OCI-LY3 (cell line): ENCODE measurements at regions not wholly inside any gene's neighbourhood (a gene's known extent, or its start where the extent isn't known, plus 50 kb on each side); places are given as distances from the start of the nearest gene placed in this dataset.

Experiments used
- H2AFZ ChIP-seq: fragments of 200-600, 300-600 bp; shearing (Covaris generic); 2 replicates; pipeline ENCODE4 v1.6.0; 2014; ENCODE audit warnings: antibody characterized with exemption, low read depth, low read length
- H3K27ac ChIP-seq: fragments of 200-600, 300-600 bp; sonication (generic); 2 replicates; pipeline ENCODE4 v1.5.1; 2014; ENCODE audit warnings: mild to moderate bottlenecking, low read length, moderate library complexity, mixed read lengths
- H3K27me3 ChIP-seq: fragments of 200-600, 300-600 bp; sonication (generic); 2 replicates; pipeline ENCODE4 v1.6.1; 2014; ENCODE audit warnings: low read depth, low read length, mixed read lengths
- H3K36me3 ChIP-seq: fragments of 200-600, 300-600 bp; sonication (generic); replicated peaks from 2 replicates; pipeline ENCODE3; 2014; ENCODE audit warnings: low read depth, low read length, mixed read lengths
- H3K4me1 ChIP-seq: fragments of 300-600, 200-600 bp; sonication (generic); 2 replicates; pipeline ENCODE4 v1.6.1; 2014; ENCODE audit warnings: low read length, mixed read lengths
- H3K4me2 ChIP-seq: fragments of 200-600, 300-600 bp; sonication (generic); 2 replicates; pipeline ENCODE4 v1.6.1; 2014; ENCODE audit warnings: low read length, mixed read lengths
- H3K4me3 ChIP-seq: fragments of 300-600, 200-600 bp; sonication (generic); 2 replicates; pipeline ENCODE4 v1.5.1; 2014; ENCODE audit warnings: antibody characterized with exemption, mild to moderate bottlenecking, low read length, moderate library complexity
- H3K79me2 ChIP-seq: fragments of 300-600, 200-600 bp; shearing (Covaris generic); 2 replicates; pipeline ENCODE4 v1.6.1; 2014; ENCODE audit warnings: mild to moderate bottlenecking, low read length, mixed read lengths
- H3K9ac ChIP-seq: fragments of 300-600, 200-600 bp; shearing (Covaris generic); 2 replicates; pipeline ENCODE4 v1.6.0; 2014; ENCODE audit warnings: mild to moderate bottlenecking, low read length, moderate library complexity
- H3K9me3 ChIP-seq: fragments of 200-600, 300-600 bp; shearing (Covaris generic); 2 replicates; pipeline ENCODE4 v1.6.1; 2014; ENCODE audit warnings: low read length, mixed read lengths; ENCODE audit not compliant: insufficient read depth
- H4K20me1 ChIP-seq: fragments of 200-600, 300-600 bp; sonication (generic); 2 replicates; pipeline ENCODE4 v1.6.1; 2016; ENCODE audit warnings: low read length, mixed read lengths; ENCODE audit not compliant: insufficient read depth
- EZH2phosphoT487 ChIP-seq: fragments of 200-600 bp; shearing (Covaris generic); IDR thresholded peaks from 2 replicates; pipeline ENCODE4 v1.6.1; 2018; ENCODE audit warnings: antibody characterized with exemption, mixed run types, low read depth
- TF ChIP-seq, protein P1 (sequence below): fragments of 200-600, 300-600 bp; sonication (generic); IDR thresholded peaks from 2 replicates; pipeline ENCODE4 v1.5.1; 2014; ENCODE audit warnings: antibody characterized with exemption, low read length, low read depth

- Histone ChIP-seq H3K9ac (no peak overlapping the region), H3K79me2 (no peaks in the 10 kb centered on the region), H3K27ac (no peak overlapping the region), H3K4me2 (no peak overlapping the region), H4K20me1 (no peaks in the 10 kb centered on the region), H3K4me3 (no peak overlapping the region), H3K4me1 (no peaks in the 10 kb centered on the region), H3K27me3 (no peaks in the 10 kb centered on the region; the same call in 1 of the 2 replicates), H3K9me3 (no peaks in the 10 kb centered on the region), H2AFZ (no peak overlapping the region), H3K36me3 (no peaks in the 10 kb centered on the region)
- TF ChIP-seq, protein P1, sequence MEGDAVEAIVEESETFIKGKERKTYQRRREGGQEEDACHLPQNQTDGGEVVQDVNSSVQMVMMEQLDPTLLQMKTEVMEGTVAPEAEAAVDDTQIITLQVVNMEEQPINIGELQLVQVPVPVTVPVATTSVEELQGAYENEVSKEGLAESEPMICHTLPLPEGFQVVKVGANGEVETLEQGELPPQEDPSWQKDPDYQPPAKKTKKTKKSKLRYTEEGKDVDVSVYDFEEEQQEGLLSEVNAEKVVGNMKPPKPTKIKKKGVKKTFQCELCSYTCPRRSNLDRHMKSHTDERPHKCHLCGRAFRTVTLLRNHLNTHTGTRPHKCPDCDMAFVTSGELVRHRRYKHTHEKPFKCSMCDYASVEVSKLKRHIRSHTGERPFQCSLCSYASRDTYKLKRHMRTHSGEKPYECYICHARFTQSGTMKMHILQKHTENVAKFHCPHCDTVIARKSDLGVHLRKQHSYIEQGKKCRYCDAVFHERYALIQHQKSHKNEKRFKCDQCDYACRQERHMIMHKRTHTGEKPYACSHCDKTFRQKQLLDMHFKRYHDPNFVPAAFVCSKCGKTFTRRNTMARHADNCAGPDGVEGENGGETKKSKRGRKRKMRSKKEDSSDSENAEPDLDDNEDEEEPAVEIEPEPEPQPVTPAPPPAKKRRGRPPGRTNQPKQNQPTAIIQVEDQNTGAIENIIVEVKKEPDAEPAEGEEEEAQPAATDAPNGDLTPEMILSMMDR = no peak
- TF ChIP-seq EZH2phosphoT487 = no peak
Measured at GRCh38 chr1:30171537-30172298, 551.7 kb downstream of the MATN1 start.

GRCh38 chr1:30169269-30169668 is 554.1 kb downstream of the MATN1 start:
- H3K4me2 ChIP-seq = no peak overlapping the region

DNA sequence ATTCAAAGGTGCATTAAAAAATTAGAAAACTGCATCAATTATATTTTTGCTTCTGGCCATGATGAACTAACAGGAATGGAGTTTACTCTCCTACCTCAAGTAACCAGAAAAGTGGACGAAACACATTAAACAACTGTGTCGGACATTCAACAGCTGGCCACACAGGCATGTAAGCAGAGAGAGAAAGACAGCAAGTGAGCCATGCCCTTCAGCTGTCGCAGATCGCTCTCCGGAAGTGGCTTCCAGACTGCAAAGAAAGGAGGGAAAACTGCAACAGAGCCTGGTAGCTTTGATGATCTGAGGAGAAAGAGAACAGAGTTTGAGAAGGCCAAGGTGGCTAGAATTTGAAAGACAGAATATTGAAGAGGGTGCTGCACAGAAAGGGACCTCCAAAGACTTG is 557.2 kb downstream of the MATN1 start:
- H3K36me3 ChIP-seq = no peaks in the 10 kb centered on the region
- H3K27ac ChIP-seq = no peak overlapping the region
- no peak overlapping the region for H3K4me2 ChIP-seq
- H3K79me2 ChIP-seq = no peaks in the 10 kb centered on the region
- H3K9ac ChIP-seq = no peak overlapping the region
- H4K20me1 ChIP-seq = no peaks in the 10 kb centered on the region
- TF ChIP-seq EZH2phosphoT487 = no peak
- TF ChIP-seq, protein P1 = no peak
- no peaks in the 10 kb centered on the region for H3K4me1 ChIP-seq
- H2AFZ ChIP-seq = no peak overlapping the region
- no peak overlapping the region for H3K4me3 ChIP-seq
- no peaks in the 10 kb centered on the region for H3K27me3 ChIP-seq
- H3K9me3 ChIP-seq = no peaks in the 10 kb centered on the region

More at GRCh38 chr1:30169269-30169668, 554.1 kb downstream of the MATN1 start:
- Histone ChIP-seq H3K27me3 (no peaks in the 10 kb centered on the region), H3K4me3 (no peak overlapping the region), H3K9ac (no peak overlapping the region), H3K79me2 (no peaks in the 10 kb centered on the region), H3K4me1 (no peaks in the 10 kb centered on the region), H2AFZ (no peak overlapping the region), H4K20me1 (no peaks in the 10 kb centered on the region), H3K27ac (no peak overlapping the region), H3K36me3 (no peaks in the 10 kb centered on the region), H3K9me3 (no peaks in the 10 kb centered on the region)
- TF ChIP-seq, protein P1 = no peak
- TF ChIP-seq EZH2phosphoT487 = no peak

DNA sequence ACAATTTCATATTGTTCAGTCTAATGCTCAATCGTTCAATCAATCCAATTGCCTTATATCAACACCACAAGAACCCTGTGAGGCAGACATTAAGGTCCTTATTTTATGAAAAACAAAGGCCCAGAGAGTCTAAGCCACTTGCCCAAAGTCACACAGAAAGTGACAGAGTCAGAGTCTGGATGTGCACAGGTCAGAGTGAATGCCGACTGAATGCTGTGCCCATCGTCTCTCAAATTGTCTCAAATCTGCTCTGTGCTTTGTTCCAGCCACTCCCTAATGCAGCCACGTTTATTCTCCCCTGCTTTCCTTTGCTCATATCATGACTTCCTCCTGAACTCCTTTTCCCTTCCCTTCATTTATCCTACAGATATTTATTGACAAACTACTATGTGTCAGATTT is 558.3 kb downstream of the MATN1 start:
- H3K4me1 ChIP-seq = no peaks in the 10 kb centered on the region
- H4K20me1 ChIP-seq = no peaks in the 10 kb centered on the region
- no peaks in the 10 kb centered on the region for H3K79me2 ChIP-seq
- H3K9ac ChIP-seq = no peak overlapping the region
- H3K4me3 ChIP-seq = no peak overlapping the region
- H3K27ac ChIP-seq = no peak overlapping the region
- H3K36me3 ChIP-seq = no peaks in the 10 kb centered on the region
- H3K9me3 ChIP-seq = no peaks in the 10 kb centered on the region
- no peak overlapping the region for H2AFZ ChIP-seq
- no peak overlapping the region for H3K4me2 ChIP-seq
- H3K27me3 ChIP-seq = no peaks in the 10 kb centered on the region
- no peak for TF ChIP-seq EZH2phosphoT487
- TF ChIP-seq, protein P1 = no peak
